Astrocyte of the cerebellum (primary cell): ENCODE measurements at regions not wholly inside any gene's neighbourhood (a gene's known extent, or its start where the extent isn't known, plus 50 kb on each side); places are given as distances from the start of the nearest gene placed in this dataset.

Source experiments
- DNase-seq: peaks from one replicate; pipeline ENCODE4 v3.0.0-alpha.2; 2011; ENCODE audit warnings: low read depth
- H3K4me3 ChIP-seq: 2 replicates; pipeline ENCODE4 v1.5.1; 2011; ENCODE audit warnings: mild to moderate bottlenecking, low read depth, low read length, moderate library complexity
- CTCF ChIP-seq: IDR thresholded peaks from 2 replicates; pipeline ENCODE4 v1.5.1; 2012; ENCODE audit warnings: low read length, low read depth, moderate library complexity, mild to moderate bottlenecking; ENCODE audit errors: missing control alignments
- in situ Hi-C: cut with HindIII; loops from 2 replicates; pipeline ENCODE4 v1.10.0; 2017; ENCODE audit warnings: low sequenced_read_pairs

- TF ChIP-seq CTCF: no peak
- H3K4me3 ChIP-seq: no peak overlapping the region
- in situ Hi-C loops: no loop called here
- DNase-seq: peak; percentile 41
Observed at GRCh38 chr11:97290464-97291041, 900.7 kb downstream of the JRKL start.

GRCh38 chr11:97296301-97296700 lies 906.5 kb downstream of the JRKL start:
- H3K4me3 ChIP-seq: no peak overlapping the region
- in situ Hi-C loops: no loop called here
- TF ChIP-seq CTCF: no peak
- DNase-seq: no peak

GRCh38 chr11:97309291-97309690 lies 919.5 kb downstream of the JRKL start:
- in situ Hi-C loops: no loop called here
- H3K4me3 ChIP-seq: no peak overlapping the region
- DNase-seq: no peak
- TF ChIP-seq CTCF: no peak

- TF ChIP-seq CTCF: no peak
- no peak overlapping the region for H3K4me3 ChIP-seq
- DNase-seq: no peak
- in situ Hi-C loops: no loop called here
Observed at GRCh38 chr11:97325693-97326092, 935.9 kb downstream of the JRKL start.

- DNase-seq: no peak
- H3K4me3 ChIP-seq: no peak overlapping the region
- no peak for TF ChIP-seq CTCF
- in situ Hi-C loops: no loop called here
Observed at GRCh38 chr11:97332271-97332670, 942.5 kb downstream of the JRKL start.

GRCh38 chr11:97336064-97336463 lies 946.3 kb downstream of the JRKL start:
- H3K4me3 ChIP-seq: no peak overlapping the region
- in situ Hi-C loops: no loop called here
- no peak for DNase-seq
- no peak for TF ChIP-seq CTCF

GRCh38 chr11:97345032-97345431 lies 955.2 kb downstream of the JRKL start:
- no peak overlapping the region for H3K4me3 ChIP-seq
- DNase-seq: no peak
- no peak for TF ChIP-seq CTCF
- in situ Hi-C loops: no loop called here
